H4 (cell line): ENCODE measurements at regions not wholly inside any gene's neighbourhood (a gene's known extent, or its start where the extent isn't known, plus 50 kb on each side); places are given as distances from the start of the nearest gene placed in this dataset.

Source experiments
- DNase-seq: peaks from one replicate; pipeline ENCODE4 v3.0.0-alpha.2; 2015; ENCODE audit warnings: low spot score

GRCh38 chr12:124504273-124505000 is 63.0 kb downstream of the NCOR2 start:
- DNase-seq: no peak

- DNase-seq: no peak
Observed at GRCh38 chr12:124503305-124503704, 64.1 kb downstream of the NCOR2 start.

GRCh38 chr12:124502379-124502778 is 65.0 kb downstream of the NCOR2 start:
- DNase-seq: no peak

GRCh38 chr12:124501827-124502226 is 65.6 kb downstream of the NCOR2 start:
- no peak for DNase-seq

GRCh38 chr12:124501112-124501561 is 66.3 kb downstream of the NCOR2 start:
- DNase-seq: no peak

GRCh38 chr12:124499898-124500244 is 67.5 kb downstream of the NCOR2 start:
- no peak for DNase-seq

GRCh38 chr12:124499190-124499753 is 68.1 kb downstream of the NCOR2 start:
- DNase-seq: no peak

- DNase-seq: peak; percentile 39
Observed at GRCh38 chr12:124498275-124499189, 68.9 kb downstream of the NCOR2 start.

GRCh38 chr12:124497658-124498057 is 69.8 kb downstream of the NCOR2 start:
- DNase-seq: no peak

GRCh38 chr12:124497039-124497438 is 70.4 kb downstream of the NCOR2 start:
- DNase-seq: no peak

- no peak for DNase-seq
Observed at GRCh38 chr12:124496584-124496983, 70.8 kb downstream of the NCOR2 start.

- no peak for DNase-seq
Observed at GRCh38 chr12:124495194-124495983, 72.0 kb downstream of the NCOR2 start.

- no peak for DNase-seq
Observed at GRCh38 chr12:124494751-124495129, 72.7 kb downstream of the NCOR2 start.

GRCh38 chr12:124493809-124494750 is 73.3 kb downstream of the NCOR2 start:
- DNase-seq: no peak

- DNase-seq: no peak
Observed at GRCh38 chr12:124492879-124493808, 74.3 kb downstream of the NCOR2 start.

GRCh38 chr12:124491856-124492420 is 75.5 kb downstream of the NCOR2 start:
- no peak for DNase-seq

GRCh38 chr12:124491310-124491709 is 76.1 kb downstream of the NCOR2 start:
- no peak for DNase-seq

GRCh38 chr12:124490584-124491305 is 76.7 kb downstream of the NCOR2 start:
- DNase-seq: no peak
